WTC11 (cell line): ENCODE measurements at regions not wholly inside any gene's neighbourhood (a gene's known extent, or its start where the extent isn't known, plus 50 kb on each side); places are given as distances from the start of the nearest gene placed in this dataset.

ENCODE experiments used
- ATAC-seq: fragments of 200-7000 bp; cut with Tn5 transposase; 2 replicates; pipeline ENCODE4 v1.10.0; 2021; ENCODE audit warnings: mild to moderate bottlenecking, moderate library complexity
- CTCF ChIA-PET: fragments of 300-600 bp; sonication (Branson Sonifier 250); formaldehyde crosslinking; loops from one replicate; lab custom pipeline; 2021; ENCODE audit warnings: antibody characterized with exemption; lab: Charles Lee
- POLR2A ChIA-PET: fragments of 350-600 bp; sonication (Branson Sonifier 250); formaldehyde crosslinking; loops from one replicate; lab custom pipeline; 2021; ENCODE audit warnings: antibody characterized with exemption; lab: Charles Lee
- DNase-seq: peaks from one replicate; pipeline ENCODE4 v3.0.0; 2021; ENCODE audit warnings: low spot score
- H3K27ac Mint-ChIP-seq: 2 replicates; pipeline ENCODE4 v1.8.0; 2021; ENCODE audit warnings: mixed read lengths
- H3K27me3 Mint-ChIP-seq: 2 replicates; pipeline ENCODE4 v1.8.0; 2021; ENCODE audit warnings: low read depth, mild to moderate bottlenecking, moderate library complexity, mixed read lengths
- H3K36me3 Mint-ChIP-seq: 2 replicates; pipeline ENCODE4 v1.8.0; 2021; ENCODE audit warnings: mixed read lengths
- H3K4me1 Mint-ChIP-seq: 2 replicates; pipeline ENCODE4 v1.8.0; 2022; ENCODE audit warnings: mixed read lengths
- H3K4me3 Mint-ChIP-seq: 2 replicates; pipeline ENCODE4 v1.8.0; 2021; ENCODE audit warnings: mild to moderate bottlenecking, moderate library complexity, mixed read lengths
- H3K9me3 Mint-ChIP-seq: 2 replicates; pipeline ENCODE4 v1.8.0; 2021; ENCODE audit warnings: mixed read lengths
- ARID4B ChIP-seq: sonication (generic); formaldehyde crosslinking; IDR thresholded peaks from 2 replicates; pipeline ENCODE4 v1.8.0; 2023; ENCODE audit warnings: missing genetic modification reagents, mild to moderate bottlenecking, borderline replicate concordance
- ATF3 ChIP-seq: sonication (generic); formaldehyde crosslinking; conservative IDR thresholded peaks from 2 replicates; pipeline ENCODE4 v1.8.1; 2022; ENCODE audit warnings: mild to moderate bottlenecking, missing genetic modification reagents
- FOXJ3 ChIP-seq: sonication (generic); formaldehyde crosslinking; IDR thresholded peaks from 2 replicates; pipeline ENCODE4 v1.9.0; 2021; ENCODE audit warnings: missing genetic modification reagents, mild to moderate bottlenecking, borderline replicate concordance
- FOXP1 ChIP-seq: sonication (generic); formaldehyde crosslinking; IDR thresholded peaks from 2 replicates; pipeline ENCODE4 v1.8.0; 2022; ENCODE audit warnings: missing genetic modification reagents, mild to moderate bottlenecking, moderate library complexity, borderline replicate concordance
- GABPB1 ChIP-seq: sonication (generic); formaldehyde crosslinking; IDR thresholded peaks from 2 replicates; pipeline ENCODE4 v1.8.1; 2023; ENCODE audit warnings: mild to moderate bottlenecking, missing genetic modification reagents
- GRHL2 ChIP-seq: fragments of 250-450 bp; sonication (Bioruptor Pico); IDR thresholded peaks from 2 replicates; pipeline ENCODE4 v1.8.0; 2022; ENCODE audit warnings: mild to moderate bottlenecking, moderate library complexity; ENCODE audit not compliant: insufficient replicate concordance, severe bottlenecking
- IRF2 ChIP-seq: sonication (generic); formaldehyde crosslinking; IDR thresholded peaks from 2 replicates; pipeline ENCODE4 v1.8.0; 2022; ENCODE audit warnings: low read depth, missing genetic modification reagents, borderline replicate concordance
- MYBL2 ChIP-seq: sonication (generic); formaldehyde crosslinking; IDR thresholded peaks from 2 replicates; pipeline ENCODE4 v1.8.1; 2023; ENCODE audit warnings: mild to moderate bottlenecking, moderate library complexity, missing genetic modification reagents
- SMAD4 ChIP-seq: sonication (generic); formaldehyde crosslinking; IDR thresholded peaks from 2 replicates; pipeline ENCODE4 v1.8.0; 2022; ENCODE audit warnings: mild to moderate bottlenecking, missing genetic modification reagents
- TEAD1 ChIP-seq: sonication (generic); formaldehyde crosslinking; IDR thresholded peaks from 2 replicates; pipeline ENCODE4 v1.8.0; 2022; ENCODE audit warnings: mild to moderate bottlenecking, missing genetic modification reagents
- TEAD4 ChIP-seq: sonication (generic); formaldehyde crosslinking; IDR thresholded peaks from 2 replicates; pipeline ENCODE4 v1.8.0; 2022; ENCODE audit warnings: mild to moderate bottlenecking, missing genetic modification reagents
- USF2 ChIP-seq: sonication (generic); formaldehyde crosslinking; IDR thresholded peaks from 2 replicates; pipeline ENCODE4 v1.8.1; 2023; ENCODE audit warnings: mild to moderate bottlenecking, missing genetic modification reagents, moderate library complexity
- ZNF263 ChIP-seq: sonication (generic); formaldehyde crosslinking; IDR thresholded peaks from 2 replicates; pipeline ENCODE4 v1.8.1; 2022; ENCODE audit warnings: low read depth, mild to moderate bottlenecking, moderate library complexity, missing genetic modification reagents
- ZNF532 ChIP-seq: fragments of 250-450 bp; sonication (Bioruptor Pico); IDR thresholded peaks from 2 replicates; pipeline ENCODE4 v1.9.0; 2021; ENCODE audit warnings: mild to moderate bottlenecking, borderline replicate concordance
- TF ChIP-seq, protein P1 (sequence below): sonication (generic); formaldehyde crosslinking; IDR thresholded peaks from 2 replicates; pipeline ENCODE4 v1.8.1; 2022; ENCODE audit warnings: low read depth, missing genetic modification reagents, borderline replicate concordance
- TF ChIP-seq, protein P2 (sequence below): fragments of 250-450 bp; sonication (Bioruptor Pico); IDR thresholded peaks from 2 replicates; pipeline ENCODE4 v1.9.0; 2021; ENCODE audit warnings: mild to moderate bottlenecking
- TF ChIP-seq, protein P3 (sequence below): fragments of 250-450 bp; sonication (Bioruptor Pico); conservative IDR thresholded peaks from 2 replicates; pipeline ENCODE4 v1.9.0; 2021; ENCODE audit warnings: mild to moderate bottlenecking

GRCh38 chrX:78822157-78822690 is 74.7 kb downstream of the LPAR4 start:
- ChIA-PET CTCF (no interaction called here), POLR2A (no interaction called here)
- no peaks in the 10 kb centered on the region for H3K36me3 Mint-ChIP-seq
- ATAC-seq (no peak), DNase-seq (no peak)
- H3K9me3 Mint-ChIP-seq, result peaks cover 8% of the 10 kb centered on the region; the same call in 1 of the 2 replicates
- TF ChIP-seq, protein P1, sequence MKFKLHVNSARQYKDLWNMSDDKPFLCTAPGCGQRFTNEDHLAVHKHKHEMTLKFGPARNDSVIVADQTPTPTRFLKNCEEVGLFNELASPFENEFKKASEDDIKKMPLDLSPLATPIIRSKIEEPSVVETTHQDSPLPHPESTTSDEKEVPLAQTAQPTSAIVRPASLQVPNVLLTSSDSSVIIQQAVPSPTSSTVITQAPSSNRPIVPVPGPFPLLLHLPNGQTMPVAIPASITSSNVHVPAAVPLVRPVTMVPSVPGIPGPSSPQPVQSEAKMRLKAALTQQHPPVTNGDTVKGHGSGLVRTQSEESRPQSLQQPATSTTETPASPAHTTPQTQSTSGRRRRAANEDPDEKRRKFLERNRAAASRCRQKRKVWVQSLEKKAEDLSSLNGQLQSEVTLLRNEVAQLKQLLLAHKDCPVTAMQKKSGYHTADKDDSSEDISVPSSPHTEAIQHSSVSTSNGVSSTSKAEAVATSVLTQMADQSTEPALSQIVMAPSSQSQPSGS (CRISPR knock-in tag), result no peak
- TF ChIP-seq GRHL2 (no peak), SMAD4 (CRISPR knock-in tag) (no peak)
- H3K27me3 Mint-ChIP-seq, result no peaks in the 10 kb centered on the region
- no peak overlapping the region for H3K27ac Mint-ChIP-seq
- H3K4me1 Mint-ChIP-seq, result no peaks in the 10 kb centered on the region
- no peak overlapping the region for H3K4me3 Mint-ChIP-seq

DNA sequence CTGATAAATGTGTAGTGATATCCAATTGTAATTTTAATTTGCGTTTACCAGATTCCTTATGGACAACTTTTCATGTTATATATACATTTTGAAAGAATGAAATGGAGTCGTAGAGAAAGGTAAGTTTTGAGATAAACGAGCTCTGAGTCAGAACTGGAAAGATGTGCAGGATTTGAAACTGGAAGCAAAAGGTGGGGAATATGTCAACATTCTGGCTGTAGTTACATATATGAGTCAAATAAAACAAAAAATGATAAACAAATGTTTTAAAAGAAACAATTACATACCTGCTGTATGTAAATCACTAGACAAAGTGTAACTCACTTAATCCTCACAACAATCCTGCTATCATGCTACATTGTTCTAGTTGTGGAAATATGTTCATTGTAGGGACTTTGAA is 84.0 kb downstream of the LPAR4 start:
- H3K27ac Mint-ChIP-seq, result no peak overlapping the region
- TF ChIP-seq TEAD4 (CRISPR knock-in tag) (no peak), GABPB1 (CRISPR knock-in tag) (no peak), FOXP1 (CRISPR knock-in tag) (no peak), MYBL2 (CRISPR knock-in tag) (no peak), USF2 (CRISPR knock-in tag) (no peak), IRF2 (no peak), ZNF263 (CRISPR knock-in tag) (no peak), TEAD1 (CRISPR knock-in tag) (no peak), ATF3 (no peak), ARID4B (CRISPR knock-in tag) (no peak), ZNF532 (no peak), FOXJ3 (no peak)
- TF ChIP-seq, protein P2, sequence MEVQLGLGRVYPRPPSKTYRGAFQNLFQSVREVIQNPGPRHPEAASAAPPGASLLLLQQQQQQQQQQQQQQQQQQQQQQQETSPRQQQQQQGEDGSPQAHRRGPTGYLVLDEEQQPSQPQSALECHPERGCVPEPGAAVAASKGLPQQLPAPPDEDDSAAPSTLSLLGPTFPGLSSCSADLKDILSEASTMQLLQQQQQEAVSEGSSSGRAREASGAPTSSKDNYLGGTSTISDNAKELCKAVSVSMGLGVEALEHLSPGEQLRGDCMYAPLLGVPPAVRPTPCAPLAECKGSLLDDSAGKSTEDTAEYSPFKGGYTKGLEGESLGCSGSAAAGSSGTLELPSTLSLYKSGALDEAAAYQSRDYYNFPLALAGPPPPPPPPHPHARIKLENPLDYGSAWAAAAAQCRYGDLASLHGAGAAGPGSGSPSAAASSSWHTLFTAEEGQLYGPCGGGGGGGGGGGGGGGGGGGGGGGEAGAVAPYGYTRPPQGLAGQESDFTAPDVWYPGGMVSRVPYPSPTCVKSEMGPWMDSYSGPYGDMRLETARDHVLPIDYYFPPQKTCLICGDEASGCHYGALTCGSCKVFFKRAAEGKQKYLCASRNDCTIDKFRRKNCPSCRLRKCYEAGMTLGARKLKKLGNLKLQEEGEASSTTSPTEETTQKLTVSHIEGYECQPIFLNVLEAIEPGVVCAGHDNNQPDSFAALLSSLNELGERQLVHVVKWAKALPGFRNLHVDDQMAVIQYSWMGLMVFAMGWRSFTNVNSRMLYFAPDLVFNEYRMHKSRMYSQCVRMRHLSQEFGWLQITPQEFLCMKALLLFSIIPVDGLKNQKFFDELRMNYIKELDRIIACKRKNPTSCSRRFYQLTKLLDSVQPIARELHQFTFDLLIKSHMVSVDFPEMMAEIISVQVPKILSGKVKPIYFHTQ (CRISPR knock-in tag), result no peak
- TF ChIP-seq, protein P3, sequence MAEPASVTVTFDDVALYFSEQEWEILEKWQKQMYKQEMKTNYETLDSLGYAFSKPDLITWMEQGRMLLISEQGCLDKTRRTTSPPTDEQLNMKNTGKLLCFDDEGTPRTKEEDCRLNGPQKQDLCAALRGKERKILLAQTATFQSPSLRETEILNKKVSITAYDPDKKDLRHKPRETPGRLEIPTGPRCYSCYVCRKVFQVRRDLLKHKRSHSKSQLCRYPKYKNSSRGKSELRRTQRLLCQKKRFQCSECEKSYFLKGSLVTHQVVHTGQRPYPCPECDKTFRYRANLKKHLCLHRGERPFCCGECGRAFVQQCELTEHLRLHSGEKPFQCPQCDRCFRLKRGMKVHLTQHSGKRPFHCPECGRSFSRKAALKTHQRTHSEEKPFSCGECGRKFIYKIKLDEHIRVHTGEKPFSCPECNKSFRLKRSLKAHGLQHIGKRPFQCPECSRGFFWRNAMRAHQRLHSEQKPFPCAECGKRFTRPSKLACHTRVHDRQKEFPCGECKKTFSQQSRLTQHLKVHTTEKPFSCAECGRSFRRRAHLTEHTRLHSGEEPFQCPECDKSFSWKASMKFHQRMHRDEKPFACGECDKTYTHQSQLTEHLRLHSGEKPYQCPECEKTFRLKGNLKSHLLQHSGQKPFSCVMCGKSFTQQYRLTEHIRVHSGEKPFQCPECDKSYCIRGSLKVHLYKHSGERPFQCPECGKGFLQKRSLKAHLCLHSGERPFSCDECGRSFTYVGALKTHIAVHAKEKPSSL (CRISPR knock-in tag), result no peak
- no peak for ATAC-seq

More for the DNA sequence above, 84.0 kb downstream of the LPAR4 start:
- ChIA-PET CTCF (no interaction called here), POLR2A (no interaction called here)
- Mint-ChIP-seq H3K36me3 (no peaks in the 10 kb centered on the region), H3K4me3 (no peak overlapping the region), H3K27me3 (no peaks in the 10 kb centered on the region), H3K9me3 (no peaks in the 10 kb centered on the region), H3K4me1 (no peaks in the 10 kb centered on the region)
- DNase-seq, result no peak
